Pancreas (tissue), 10 donors: ENCODE measurements at regions not wholly inside any gene's neighbourhood (a gene's known extent, or its start where the extent isn't known, plus 50 kb on each side); places are given as distances from the start of the nearest gene placed in this dataset.

Experiments
- ATAC-seq, 4 donors: fragments of 200-7000 bp; cut with Tn5 transposase; one replicate each; pipeline versions ENCODE4 v1.8.0 to v1.9.1; 2020; ENCODE audit warnings: mild to moderate bottlenecking in 4 of 4, moderate library complexity in 4 of 4
- DNase-seq, 6 donors: peaks; one replicate each; pipeline ENCODE4 v3.0.0-alpha.2; 2020
- FAIRE-seq: peaks from 2 replicates; lab custom pipeline; 2012; peaks lifted over from hg19 to GRCh38; lab: Jason Lieb, UNC
- H3K27ac ChIP-seq, 4 donors: fragments of 200-600 bp; sonication (generic); 1 replicate in 3 of 4; 2 replicates in 1 of 4; pipeline versions ENCODE4 v1.5.0 to v1.8.0; 2020
- H3K27me3 ChIP-seq, 4 donors: fragments of 200-600 bp; one replicate each; pipeline ENCODE4 v1.8.0; 2021
- H3K36me3 ChIP-seq, 3 donors: fragments of 200-600 bp; sonication (generic) in 1 of 3; one replicate each; pipeline versions ENCODE4 v1.5.0 to v1.8.0; 2020 to 2021
- H3K4me1 ChIP-seq, 3 donors: fragments of 200-600 bp; one replicate each; pipeline ENCODE4 v1.8.0; 2021
- H3K4me3 ChIP-seq, 4 donors: fragments of 200-600 bp; sonication (generic) in 2 of 4; one replicate each; pipeline versions ENCODE4 v1.5.0 to v1.8.0; 2020 to 2021
- H3K9me3 ChIP-seq, 4 donors: fragments of 200-600 bp; one replicate each; pipeline ENCODE4 v1.8.0; 2021
- WGBS, 2 donors: extraction: QIAGEN DNeasy Blood & Tissue Kit; methylation state at CpG; one replicate each; pipeline ENCODE4 v1.1.7; 2013; 5-methylcytosine and 5-hydroxymethylcytosine counted together
- intact Hi-C, 3 donors: fragments of 100-400 bp; cut with DNase I; formaldehyde crosslinking; loops; one replicate each; pipeline versions ENCODE4 v1.11.1 to v1.14.2; 2022
- TF ChIP-seq, protein P1 (sequence below), 4 donors: fragments of 200-600 bp; sonication (generic) in 3 of 4; IDR thresholded peaks; one replicate each; pipeline versions ENCODE4 v1.5.0 to v1.8.0; 2021; ENCODE audit warnings: antibody characterized with exemption in 4 of 4
- donor health status: healthy with polysubstance abuse.
- donor health status: DM: no; HTN: no; CAD: no; lungs with moderate emphysema.
- donor health status: DM: no; HTN: no; CAD: no.
- donor health status: control.
- donor health status: control.
- donor health status: Bipolar disorder and iron deficiency.
- donor health status: DM: yes; HTN: yes; CAD: no.
- donor health status: DM: no; HTN: no; CAD: no.
- donor health status: DM: no; HTN: no; CAD: no.
- donor health status: DM: yes; HTN: yes; CAD: no.

- TF ChIP-seq, protein P1, sequence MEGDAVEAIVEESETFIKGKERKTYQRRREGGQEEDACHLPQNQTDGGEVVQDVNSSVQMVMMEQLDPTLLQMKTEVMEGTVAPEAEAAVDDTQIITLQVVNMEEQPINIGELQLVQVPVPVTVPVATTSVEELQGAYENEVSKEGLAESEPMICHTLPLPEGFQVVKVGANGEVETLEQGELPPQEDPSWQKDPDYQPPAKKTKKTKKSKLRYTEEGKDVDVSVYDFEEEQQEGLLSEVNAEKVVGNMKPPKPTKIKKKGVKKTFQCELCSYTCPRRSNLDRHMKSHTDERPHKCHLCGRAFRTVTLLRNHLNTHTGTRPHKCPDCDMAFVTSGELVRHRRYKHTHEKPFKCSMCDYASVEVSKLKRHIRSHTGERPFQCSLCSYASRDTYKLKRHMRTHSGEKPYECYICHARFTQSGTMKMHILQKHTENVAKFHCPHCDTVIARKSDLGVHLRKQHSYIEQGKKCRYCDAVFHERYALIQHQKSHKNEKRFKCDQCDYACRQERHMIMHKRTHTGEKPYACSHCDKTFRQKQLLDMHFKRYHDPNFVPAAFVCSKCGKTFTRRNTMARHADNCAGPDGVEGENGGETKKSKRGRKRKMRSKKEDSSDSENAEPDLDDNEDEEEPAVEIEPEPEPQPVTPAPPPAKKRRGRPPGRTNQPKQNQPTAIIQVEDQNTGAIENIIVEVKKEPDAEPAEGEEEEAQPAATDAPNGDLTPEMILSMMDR (IDR thresholded peaks at IDR 0.05) = no peak
- intact Hi-C loops = no loop called here
- no peak for DNase-seq
- peaks cover 0 to 5% (median 0%) of the 10 kb centered on the region in 3 donors for H3K4me1 ChIP-seq
- no peaks in the 10 kb centered on the region for H3K36me3 ChIP-seq
- no peak for FAIRE-seq
- H3K9me3 ChIP-seq = no peaks in the 10 kb centered on the region
- 93% methylated on average over 6 of the region's 6 CpGs for WGBS, 2 donors
- no peak overlapping the region for H3K4me3 ChIP-seq
- no peak overlapping the region for H3K27ac ChIP-seq
- no peaks in the 10 kb centered on the region for H3K27me3 ChIP-seq
- ATAC-seq = no peak
Observed at GRCh38 chr9:107588393-107588792, 98.8 kb upstream of the KLF4 start.

GRCh38 chr9:107587191-107587963 lies 97.8 kb upstream of the KLF4 start:
- peak overlapping the region in 3 of 4 donors; percentile 10 to 35 (median 26) for H3K4me3 ChIP-seq
- intact Hi-C loops = no loop called here

DNA sequence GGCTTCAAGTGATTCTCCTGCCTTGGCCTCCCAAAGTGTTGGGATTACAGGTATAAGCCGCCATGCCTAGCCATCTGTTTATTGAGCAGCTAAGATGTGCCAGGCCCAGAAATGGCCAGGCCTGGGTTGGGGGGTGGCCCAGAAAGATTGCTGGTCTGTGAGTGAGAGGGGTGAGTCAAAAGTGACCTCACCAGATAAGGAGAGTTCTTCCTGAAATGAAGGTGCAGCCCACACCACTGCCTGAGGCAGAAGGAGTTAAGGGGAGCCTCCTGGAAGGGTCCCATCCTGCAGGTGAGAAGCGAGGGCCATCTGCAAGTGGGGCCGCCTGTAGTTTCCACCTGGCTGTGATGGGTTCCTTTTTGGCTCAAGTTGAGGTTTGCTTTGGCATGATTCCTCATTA lies 96.9 kb upstream of the KLF4 start:
- DNase-seq = no peak
- FAIRE-seq = no peak
- no peak overlapping the region for H3K27ac ChIP-seq
- peak in 1 of 4 donors; percentile 6 for ATAC-seq
- H3K4me1 ChIP-seq = peaks cover 0 to 5% (median 0%) of the 10 kb centered on the region in 3 donors
- no peaks in the 10 kb centered on the region for H3K36me3 ChIP-seq
- H3K9me3 ChIP-seq = no peaks in the 10 kb centered on the region
- TF ChIP-seq, protein P1 (IDR thresholded peaks at IDR 0.05) = no peak
- intact Hi-C loops = no loop called here
- WGBS, 2 donors = 66 to 70% methylated on average over 3 of the region's 3 CpGs
- H3K27me3 ChIP-seq = no peaks in the 10 kb centered on the region
- H3K4me3 ChIP-seq = no peak overlapping the region

More at GRCh38 chr9:107587191-107587963, 97.8 kb upstream of the KLF4 start:
- Histone ChIP-seq H3K27me3 (no peaks in the 10 kb centered on the region), H3K9me3 (no peaks in the 10 kb centered on the region), H3K36me3 (no peaks in the 10 kb centered on the region), H3K27ac (peak overlapping the region in 2 of 4 donors; percentile 43 to 50), H3K4me1 (peaks cover 0 to 5% (median 0%) of the 10 kb centered on the region in 3 donors)
- peak; percentile 40 to 69 (median 52) for DNase-seq
- FAIRE-seq = no peak
- ATAC-seq = peak; percentile 74 to 86 (median 84)
- WGBS, 2 donors = 17 to 27% methylated on average over 26 of the region's 26 CpGs
- TF ChIP-seq, protein P1 (IDR thresholded peaks at IDR 0.05) = no peak

GRCh38 chr9:107585465-107585864 lies 95.9 kb upstream of the KLF4 start:
- Histone ChIP-seq H3K9me3 (no peaks in the 10 kb centered on the region), H3K36me3 (no peaks in the 10 kb centered on the region), H3K27ac (no peak overlapping the region), H3K27me3 (no peaks in the 10 kb centered on the region), H3K4me3 (no peak overlapping the region), H3K4me1 (peaks cover 0 to 5% (median 0%) of the 10 kb centered on the region in 3 donors)
- WGBS, 2 donors = 69 to 75% methylated on average over 3 of the region's 3 CpGs
- DNase-seq (no peak), ATAC-seq (no peak), FAIRE-seq (no peak)
- TF ChIP-seq, protein P1 (IDR thresholded peaks at IDR 0.05) = no peak
- intact Hi-C loops = no loop called here

- H3K4me3 ChIP-seq = no peak overlapping the region
- no peaks in the 10 kb centered on the region for H3K9me3 ChIP-seq
- H3K27ac ChIP-seq = no peak overlapping the region
- no peaks in the 10 kb centered on the region for H3K36me3 ChIP-seq
- peaks cover 0 to 5% (median 0%) of the 10 kb centered on the region in 3 donors for H3K4me1 ChIP-seq
- H3K27me3 ChIP-seq = no peaks in the 10 kb centered on the region
- ATAC-seq (no peak), FAIRE-seq (no peak), DNase-seq (no peak)
- TF ChIP-seq, protein P1 (IDR thresholded peaks at IDR 0.05) = no peak
- 44 to 48% methylated on average over 1 of the region's 1 CpG for WGBS, 2 donors
- intact Hi-C loops = no loop called here
Observed at GRCh38 chr9:107584944-107585343, 95.4 kb upstream of the KLF4 start.
